ENCODE measurements at regions not wholly inside any gene's neighbourhood (a gene's known extent, or its start where the extent isn't known, plus 50 kb on each side); places are given as distances from the start of the nearest gene placed in this dataset.
"Not testable (repeated sequence)": the region's sequence is repeated elsewhere in the genome, so short reads cannot be mapped to it uniquely, and the experiment has no call there.

DNA sequence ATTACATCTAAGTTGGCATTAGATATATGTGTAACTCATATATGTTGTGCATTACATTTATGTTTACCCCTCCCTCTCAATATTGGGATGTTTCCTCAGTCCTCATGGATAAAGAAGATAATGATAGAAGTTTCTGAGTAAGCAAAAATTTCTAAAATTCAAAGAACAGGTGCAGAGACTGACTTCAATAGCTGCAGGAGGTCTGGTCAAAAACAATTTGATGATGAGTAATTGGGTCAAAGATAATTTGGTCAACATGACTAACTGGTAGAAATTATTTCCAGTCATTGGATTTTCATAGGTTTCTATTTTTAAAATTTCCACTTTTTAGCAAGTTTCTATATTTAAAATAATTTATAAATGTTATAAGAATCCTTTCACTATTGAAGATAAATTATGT lies 1130.9 kb upstream of the SLC39A10 start:
- Histone ChIP-seq H3K27me3 (ENCODE audit: insufficient read depth, low read length) (no peaks in the 10 kb centered on the region), H3K27ac (ENCODE audit: low read depth, low read length) (no peak overlapping the region), H3K79me2 (ENCODE audit: insufficient read depth, low read length) (no peaks in the 10 kb centered on the region), H3K4me1 (ENCODE audit: insufficient read depth, low read length) (no peaks in the 10 kb centered on the region), H3K4me2 (ENCODE audit: insufficient read depth, low read length) (no peak overlapping the region), H3K4me3 (ENCODE audit: insufficient read depth, low read length) (no peak overlapping the region), H4K20me1 (ENCODE audit: insufficient read depth, low read length) (no peaks in the 10 kb centered on the region), H3K36me3 (ENCODE audit: insufficient read depth, low read length) (no peaks in the 10 kb centered on the region), H3K9me3 (ENCODE audit: low read depth, low read length) (no peaks in the 10 kb centered on the region), H2AFZ (ENCODE audit: low read length) (no peak overlapping the region)
- no peak for DNase-seq (ENCODE audit: insufficient read length, low spot score, missing footprints)
- no peak for TF ChIP-seq CTCF (IDR thresholded peaks at IDR 0.05; ENCODE audit: extremely low read depth, low read depth, low read length)

- no peaks in the 10 kb centered on the region for H3K79me2 ChIP-seq (ENCODE audit: insufficient read depth, low read length)
- H4K20me1 ChIP-seq (ENCODE audit: insufficient read depth, low read length), result no peaks in the 10 kb centered on the region
- no peak for TF ChIP-seq CTCF (IDR thresholded peaks at IDR 0.05; ENCODE audit: extremely low read depth, low read depth, low read length)
- H2AFZ ChIP-seq (ENCODE audit: low read length), result no peak overlapping the region
- no peak for DNase-seq (ENCODE audit: insufficient read length, low spot score, missing footprints)
- H3K4me3 ChIP-seq (ENCODE audit: insufficient read depth, low read length), result no peak overlapping the region
- no peak overlapping the region for H3K4me2 ChIP-seq (ENCODE audit: insufficient read depth, low read length)
- no peaks in the 10 kb centered on the region for H3K4me1 ChIP-seq (ENCODE audit: insufficient read depth, low read length)
- H3K9me3 ChIP-seq (ENCODE audit: low read depth, low read length), result peaks cover 2% of the 10 kb centered on the region
- no peaks in the 10 kb centered on the region for H3K36me3 ChIP-seq (ENCODE audit: insufficient read depth, low read length)
- H3K27ac ChIP-seq (ENCODE audit: low read depth, low read length), result no peak overlapping the region
- no peaks in the 10 kb centered on the region for H3K27me3 ChIP-seq (ENCODE audit: insufficient read depth, low read length)
These were observed 1142.7 kb upstream of the SLC39A10 start for GRCh38 chr2:194514281-194514680.

DNA sequence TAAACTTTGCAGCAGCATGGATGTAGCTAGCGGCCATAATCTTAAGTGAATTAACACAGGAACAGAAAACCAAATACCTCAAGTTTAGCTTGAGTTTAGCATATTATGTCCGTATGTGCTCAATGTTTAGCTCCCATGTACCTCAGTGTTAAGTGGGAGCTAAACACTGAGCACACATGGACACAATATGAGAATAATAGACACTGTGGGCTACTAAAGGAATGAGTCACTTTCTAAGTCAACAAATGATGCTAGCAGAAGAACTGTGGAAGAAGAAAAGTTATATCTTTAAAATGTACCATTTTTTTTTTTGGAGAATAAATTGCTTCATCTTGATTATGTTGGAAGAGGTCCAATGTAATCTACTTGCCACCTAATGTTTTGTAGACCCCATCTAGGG lies 1146.0 kb upstream of the SLC39A10 start:
- H3K27ac ChIP-seq (ENCODE audit: low read depth, low read length); H2AFZ ChIP-seq (ENCODE audit: low read length); H3K4me1 ChIP-seq (ENCODE audit: insufficient read depth, low read length); H3K27me3 ChIP-seq (ENCODE audit: insufficient read depth, low read length); H3K4me2 ChIP-seq (ENCODE audit: insufficient read depth, low read length); H3K9me3 ChIP-seq (ENCODE audit: low read depth, low read length); DNase-seq (ENCODE audit: insufficient read length, low spot score, missing footprints); H4K20me1 ChIP-seq (ENCODE audit: insufficient read depth, low read length); H3K79me2 ChIP-seq (ENCODE audit: insufficient read depth, low read length); H3K4me3 ChIP-seq (ENCODE audit: insufficient read depth, low read length); H3K36me3 ChIP-seq (ENCODE audit: insufficient read depth, low read length): not testable (repeated sequence)

- DNase-seq (ENCODE audit: insufficient read length, low spot score, missing footprints); H3K4me1 ChIP-seq (ENCODE audit: insufficient read depth, low read length); H3K4me3 ChIP-seq (ENCODE audit: insufficient read depth, low read length); H4K20me1 ChIP-seq (ENCODE audit: insufficient read depth, low read length); H3K27me3 ChIP-seq (ENCODE audit: insufficient read depth, low read length); H3K27ac ChIP-seq (ENCODE audit: low read depth, low read length); H3K36me3 ChIP-seq (ENCODE audit: insufficient read depth, low read length); H3K4me2 ChIP-seq (ENCODE audit: insufficient read depth, low read length); H3K9me3 ChIP-seq (ENCODE audit: low read depth, low read length); H3K79me2 ChIP-seq (ENCODE audit: insufficient read depth, low read length); H2AFZ ChIP-seq (ENCODE audit: low read length): not testable (repeated sequence)
These were observed 1152.2 kb upstream of the SLC39A10 start for GRCh38 chr2:194504876-194505275.

GRCh38 chr2:194495046-194495445 lies 1162.0 kb upstream of the SLC39A10 start:
- no peaks in the 10 kb centered on the region for H3K4me1 ChIP-seq (ENCODE audit: insufficient read depth, low read length)
- no peaks in the 10 kb centered on the region for H3K27me3 ChIP-seq (ENCODE audit: insufficient read depth, low read length)
- H3K9me3 ChIP-seq (ENCODE audit: low read depth, low read length), result no peaks in the 10 kb centered on the region
- no peak overlapping the region for H3K4me3 ChIP-seq (ENCODE audit: insufficient read depth, low read length)
- no peak for TF ChIP-seq CTCF (IDR thresholded peaks at IDR 0.05; ENCODE audit: extremely low read depth, low read depth, low read length)
- no peak overlapping the region for H3K27ac ChIP-seq (ENCODE audit: low read depth, low read length)
- no peak overlapping the region for H2AFZ ChIP-seq (ENCODE audit: low read length)
- H3K79me2 ChIP-seq (ENCODE audit: insufficient read depth, low read length), result no peaks in the 10 kb centered on the region
- no peak overlapping the region for H3K4me2 ChIP-seq (ENCODE audit: insufficient read depth, low read length)
- no peak for DNase-seq (ENCODE audit: insufficient read length, low spot score, missing footprints)
- H4K20me1 ChIP-seq (ENCODE audit: insufficient read depth, low read length), result no peaks in the 10 kb centered on the region
- H3K36me3 ChIP-seq (ENCODE audit: insufficient read depth, low read length), result no peaks in the 10 kb centered on the region

Data from osteoblast (primary cell).